ENCODE measurements at regions not wholly inside any gene's neighbourhood (a gene's known extent, or its start where the extent isn't known, plus 50 kb on each side); places are given as distances from the start of the nearest gene placed in this dataset.
"Not testable (repeated sequence)": the region's sequence is repeated elsewhere in the genome, so short reads cannot be mapped to it uniquely, and the experiment has no call there.

DNA sequence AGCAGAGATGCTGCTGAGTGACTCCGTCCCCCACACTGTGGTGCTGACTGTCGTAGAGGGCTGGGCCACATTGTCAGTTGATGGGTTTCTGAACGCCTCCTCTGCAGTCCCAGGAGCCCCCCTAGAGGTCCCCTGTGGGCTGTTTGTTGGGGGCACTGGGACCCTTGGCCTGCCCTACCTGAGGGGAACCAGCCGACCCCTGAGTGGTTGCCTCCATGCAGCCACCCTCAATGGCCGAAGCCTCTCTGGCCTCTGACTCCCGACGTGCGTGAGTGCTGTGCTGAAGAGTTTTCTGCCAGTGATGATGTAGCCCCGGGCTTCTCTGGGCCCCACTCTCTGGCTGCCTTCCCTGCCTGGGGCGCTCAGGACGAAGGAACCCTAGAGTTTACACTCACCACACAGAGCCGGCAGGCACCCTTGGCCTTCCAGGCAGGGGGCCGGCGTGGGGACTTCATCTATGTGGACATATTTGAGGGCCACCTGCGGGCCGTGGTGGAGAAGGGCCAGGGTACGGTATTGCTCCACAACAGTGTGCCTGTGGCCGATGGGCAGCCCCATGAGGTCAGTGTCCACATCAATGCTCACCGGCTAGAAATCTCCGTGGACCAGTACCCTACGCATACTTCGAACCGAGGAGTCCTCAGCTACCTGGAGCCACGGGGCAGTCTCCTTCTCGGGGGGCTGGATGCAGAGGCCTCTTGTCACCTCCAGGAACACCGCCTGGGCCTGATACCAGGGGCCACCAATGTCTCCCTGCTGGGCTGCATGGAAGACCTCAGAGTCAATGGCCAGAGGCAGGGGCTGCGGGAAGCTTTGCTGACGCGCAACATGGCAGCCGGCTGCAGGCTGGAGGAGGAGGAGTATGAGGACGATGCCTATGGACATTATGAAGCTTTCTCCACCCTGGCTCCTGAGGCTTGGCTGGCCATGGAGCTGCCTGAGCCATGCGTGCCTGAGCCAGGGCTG is 181.1 kb downstream of the TBC1D2B start:
- not testable (repeated sequence) for DNase-seq

DNA sequence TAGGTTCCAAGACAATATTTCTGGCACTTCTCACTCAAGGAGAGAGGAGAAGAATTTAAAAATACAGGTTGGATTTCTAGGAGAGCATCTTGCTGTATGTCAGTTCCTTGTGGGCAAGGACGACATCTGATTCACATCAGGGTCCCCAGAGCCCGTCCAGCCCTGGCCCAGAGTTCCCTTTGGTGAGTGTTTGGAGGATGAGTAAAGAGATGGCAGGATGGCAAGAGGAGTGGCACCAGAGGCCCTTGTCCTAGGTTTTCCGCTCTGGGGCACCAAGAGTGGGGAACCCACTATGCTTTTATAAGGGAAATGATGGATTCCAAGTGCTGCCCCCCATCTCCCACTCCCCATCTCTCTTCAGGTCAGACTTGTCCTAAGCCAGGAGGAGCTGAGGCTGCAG is 181.8 kb downstream of the TBC1D2B start:
- no peak for DNase-seq

DNA sequence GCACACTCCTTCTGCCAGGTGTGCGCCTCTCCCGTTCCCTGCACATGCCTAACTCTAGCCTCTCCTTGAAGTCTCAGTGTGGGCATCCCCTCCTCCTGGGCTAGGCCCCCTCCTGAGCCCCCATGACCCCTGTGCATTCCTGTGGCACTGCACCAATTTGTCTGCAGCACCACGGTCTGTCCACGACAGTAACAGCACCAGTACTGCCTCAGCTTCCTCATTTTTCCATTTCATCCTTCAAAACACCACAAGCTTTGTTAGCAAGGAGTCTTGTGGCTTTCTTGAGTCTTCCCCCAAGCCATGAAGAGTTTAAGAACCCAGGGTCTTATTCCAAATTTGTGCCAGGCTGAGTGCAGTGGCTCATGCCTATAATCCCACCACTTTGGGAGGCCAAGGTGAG is 182.4 kb downstream of the TBC1D2B start:
- not testable (repeated sequence) for DNase-seq

DNA sequence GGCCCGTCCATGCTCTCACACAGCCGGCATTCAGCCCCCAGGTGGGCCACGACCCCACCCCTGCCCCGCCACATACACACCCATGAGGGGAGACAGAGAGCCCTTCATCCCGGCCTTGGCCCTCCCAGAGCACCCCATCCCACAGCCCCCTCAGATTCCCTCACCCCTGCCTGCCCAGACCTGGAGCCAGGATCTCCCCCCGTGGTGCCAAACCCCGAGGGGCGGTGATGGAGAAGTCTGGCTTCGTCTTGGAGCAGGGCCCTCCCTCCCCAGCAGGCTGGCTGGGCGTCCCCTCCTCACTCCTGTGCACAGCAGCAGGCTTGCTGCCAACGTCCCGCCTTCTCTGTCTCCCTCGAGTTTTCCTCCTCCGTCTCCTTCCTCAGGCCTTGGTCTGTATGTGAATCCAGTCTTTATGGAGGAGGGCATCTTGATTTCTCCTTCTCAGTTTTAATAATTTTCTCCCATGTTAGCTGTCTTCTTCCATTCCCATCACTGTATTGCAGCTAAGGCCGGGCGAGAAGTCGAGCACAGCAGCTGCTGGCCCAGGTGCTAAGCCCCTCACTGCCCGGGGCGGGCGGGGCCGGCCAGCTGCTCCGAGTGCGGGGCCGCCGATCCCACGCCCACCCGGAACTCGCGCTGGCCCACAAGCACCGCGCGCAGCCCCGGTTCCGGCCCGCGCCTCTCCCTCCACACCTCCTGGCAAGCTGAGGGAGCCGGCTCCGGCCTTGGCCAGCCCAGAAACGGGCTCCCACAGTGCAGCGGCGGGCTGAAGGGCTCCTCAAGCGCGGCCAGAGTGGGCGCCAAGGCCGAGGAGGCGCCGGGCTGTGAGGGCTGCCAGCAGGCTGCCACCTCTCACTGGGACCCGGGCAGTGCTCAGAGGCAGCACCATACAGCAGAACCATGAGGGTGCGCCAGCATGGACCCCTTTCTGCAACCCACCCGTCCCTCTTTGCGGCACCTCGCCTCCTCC is 183.6 kb downstream of the TBC1D2B start:
- not testable (repeated sequence) for DNase-seq

DNA sequence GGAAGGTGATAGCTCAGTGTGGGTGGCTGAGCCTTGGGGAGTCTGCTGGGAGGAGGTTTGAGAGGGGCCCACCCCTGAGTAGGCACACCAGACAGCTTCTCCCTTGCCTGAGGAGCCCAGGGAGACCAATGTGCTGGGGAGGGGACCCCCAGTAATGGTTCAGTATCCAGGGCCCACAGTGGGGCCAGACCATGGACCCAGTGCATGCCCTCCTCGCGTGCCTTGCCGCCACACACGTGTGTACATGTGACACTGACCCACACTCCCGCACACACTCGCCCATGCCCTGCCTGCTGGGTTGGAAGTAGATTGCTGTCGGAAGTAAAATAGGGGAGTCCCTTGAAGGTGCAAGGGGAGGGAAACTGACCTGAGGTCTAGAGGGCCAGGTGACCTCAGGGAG is 184.3 kb downstream of the TBC1D2B start:
- not testable (repeated sequence) for DNase-seq

DNA sequence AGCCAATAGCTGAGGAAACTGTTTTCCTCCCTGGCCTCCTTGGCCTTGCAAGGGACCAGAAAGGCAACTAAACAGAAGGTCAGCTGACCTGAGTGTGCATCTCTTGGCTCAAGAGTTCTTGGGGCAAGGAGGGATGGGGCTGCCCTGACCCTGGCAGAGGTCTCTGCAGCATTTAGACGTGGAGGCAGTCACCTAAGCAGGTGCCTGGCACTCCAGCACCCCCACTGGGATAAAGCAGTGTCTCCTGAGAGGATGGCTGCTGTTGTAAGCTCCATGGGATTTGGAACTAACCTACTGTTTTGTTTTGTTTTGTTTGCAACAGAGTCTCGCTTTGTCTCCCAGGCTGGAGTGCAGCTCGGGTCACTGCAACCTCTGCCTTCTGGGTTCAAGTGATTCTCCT is 185.2 kb downstream of the TBC1D2B start:
- DNase-seq, result no peak

DNA sequence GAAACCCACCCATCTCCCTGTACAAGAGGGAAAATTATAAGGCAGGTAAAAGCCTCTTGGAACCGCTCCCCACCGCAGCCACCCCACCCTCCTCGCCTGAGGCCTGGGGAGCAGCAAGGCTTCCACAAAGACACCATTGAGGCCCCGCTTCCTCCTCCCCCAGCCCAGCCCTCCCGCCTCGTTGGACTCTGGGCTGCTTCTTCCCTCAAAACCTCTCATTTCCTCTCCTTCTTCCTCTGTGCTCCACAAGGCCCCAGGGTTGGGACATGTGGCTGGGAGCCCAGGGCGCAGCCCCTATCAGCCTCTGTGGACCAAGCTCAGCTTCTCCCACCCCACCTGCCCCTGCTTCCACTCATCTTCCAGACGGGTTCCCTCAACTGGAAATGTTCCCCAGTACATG is 185.6 kb downstream of the TBC1D2B start:
- DNase-seq, result not testable (repeated sequence)

DNA sequence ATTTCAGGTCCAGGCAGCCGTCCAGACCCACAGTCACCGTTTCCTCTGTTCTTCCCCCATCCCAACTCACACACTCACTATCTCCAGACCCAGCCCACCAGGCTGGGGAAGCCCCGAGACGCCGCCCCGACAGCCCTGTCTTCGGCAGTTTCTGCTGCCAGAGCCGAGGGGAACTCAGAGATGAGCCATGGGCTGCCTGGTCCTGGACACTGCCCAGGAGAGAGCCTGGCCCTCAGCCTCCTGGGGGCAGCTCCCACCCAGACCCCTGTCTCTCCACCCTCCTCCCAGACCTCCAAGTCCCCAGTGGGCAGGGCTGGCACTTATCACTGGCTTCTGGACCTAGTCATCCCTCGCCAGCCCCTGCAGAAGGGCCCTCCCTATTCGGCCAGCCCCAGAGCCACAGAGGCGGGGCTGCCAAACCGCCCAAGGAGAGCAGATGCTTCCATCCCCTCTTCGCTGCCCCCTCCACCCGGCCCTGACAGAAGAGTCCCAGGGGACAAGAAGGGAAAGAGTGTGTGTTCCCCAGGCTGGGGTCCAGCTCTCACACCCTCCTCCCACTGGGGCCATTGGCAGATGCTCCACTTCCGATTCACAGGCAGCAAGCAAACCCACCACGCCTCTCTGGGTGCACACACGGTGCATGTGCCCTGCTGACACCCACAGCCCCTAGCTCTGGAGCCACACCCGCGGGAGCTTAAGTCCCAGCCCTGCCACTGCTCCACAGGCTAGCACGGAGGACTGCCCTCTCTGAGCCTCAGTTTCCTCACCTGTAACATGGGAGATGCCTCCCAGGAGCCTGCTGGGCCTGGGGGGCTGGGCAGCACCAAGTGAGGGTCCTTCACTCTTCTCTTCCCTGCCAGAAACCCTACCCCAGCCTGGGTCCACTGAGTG is 186.4 kb downstream of the TBC1D2B start:
- DNase-seq, result not testable (repeated sequence)

DNA sequence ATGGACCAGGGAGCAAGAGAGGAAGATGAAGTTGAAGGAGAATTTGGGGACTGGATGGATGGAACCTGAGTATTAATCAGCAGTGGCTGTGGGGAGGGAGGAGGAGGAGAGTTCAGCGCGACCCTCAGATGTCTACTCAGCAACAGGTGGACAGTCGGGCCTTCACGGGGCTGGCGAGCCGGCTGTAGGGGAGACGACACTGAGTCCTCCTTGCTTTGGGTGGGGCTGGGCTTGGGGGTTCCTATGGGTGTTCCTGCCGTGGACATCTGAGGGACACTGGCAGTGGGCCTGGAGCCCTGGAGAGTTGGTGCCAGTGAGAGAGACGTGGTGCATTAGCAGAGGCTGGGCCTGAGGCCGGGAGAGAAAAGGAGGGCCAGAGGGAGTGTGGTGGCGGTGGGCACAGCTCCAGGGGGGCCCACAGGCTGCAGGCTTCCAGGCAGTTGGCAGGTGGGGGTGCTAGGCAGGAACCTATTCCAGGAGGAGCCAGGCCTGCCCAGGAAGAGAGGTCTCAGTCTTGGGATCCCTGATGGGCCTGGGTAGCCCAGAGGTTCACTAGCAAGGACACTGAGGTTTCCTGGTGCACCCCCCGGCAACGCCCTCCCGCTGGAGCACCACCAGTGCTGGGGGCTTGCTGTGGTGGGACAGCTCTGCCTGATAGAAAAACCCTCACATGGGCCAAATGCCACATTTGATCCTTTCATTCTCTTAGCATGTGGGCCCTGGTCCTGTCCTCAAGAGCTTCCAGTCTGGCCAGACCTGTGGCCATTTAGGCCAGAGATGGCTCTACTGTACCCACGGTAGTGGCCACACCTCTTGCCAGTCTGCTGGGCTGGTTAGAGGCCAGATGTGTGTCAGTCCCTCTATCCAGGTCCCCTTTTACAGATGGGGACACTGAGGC is 187.4 kb downstream of the TBC1D2B start:
- DNase-seq, result not testable (repeated sequence)

DNA sequence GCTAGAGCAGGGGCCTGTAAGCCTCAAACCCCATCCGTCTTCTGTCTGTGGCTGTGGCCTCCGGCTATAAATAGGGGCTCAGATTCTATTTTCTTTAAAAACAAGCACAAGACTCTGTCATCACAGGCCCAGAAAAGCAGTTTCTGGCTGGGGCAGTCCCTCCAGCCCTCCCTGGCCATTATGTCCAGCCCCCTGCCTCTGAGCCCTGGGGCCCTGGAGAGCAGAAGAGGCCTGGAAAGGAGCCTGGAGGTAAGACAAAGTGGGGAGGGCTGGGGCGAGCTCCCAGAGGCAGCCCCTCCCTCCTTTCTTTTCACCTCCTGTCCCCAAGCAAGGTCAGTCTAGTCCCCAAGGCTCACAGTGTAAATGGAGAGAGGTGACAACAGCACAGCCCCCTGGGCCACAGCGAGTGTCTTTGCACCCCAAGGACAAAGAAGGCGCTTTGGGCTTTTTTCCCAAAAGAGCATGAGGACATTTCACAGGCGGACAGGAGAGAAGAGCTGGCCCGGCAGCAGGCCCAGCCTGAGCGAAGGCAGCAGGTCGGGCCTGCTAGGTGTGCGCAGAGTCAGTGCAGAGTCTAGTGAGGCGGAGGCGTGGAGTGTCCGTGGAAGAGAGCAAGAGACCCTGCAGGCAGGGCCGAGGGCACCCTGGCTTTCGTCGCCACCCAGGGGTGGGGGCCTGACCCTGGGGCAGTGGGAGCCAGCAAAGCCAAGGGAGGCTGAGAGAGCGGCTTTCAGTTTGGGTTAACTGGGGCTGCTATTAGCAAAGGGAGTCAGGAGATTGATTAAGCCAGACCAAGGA is 188.3 kb downstream of the TBC1D2B start:
- no peak for DNase-seq

DNA sequence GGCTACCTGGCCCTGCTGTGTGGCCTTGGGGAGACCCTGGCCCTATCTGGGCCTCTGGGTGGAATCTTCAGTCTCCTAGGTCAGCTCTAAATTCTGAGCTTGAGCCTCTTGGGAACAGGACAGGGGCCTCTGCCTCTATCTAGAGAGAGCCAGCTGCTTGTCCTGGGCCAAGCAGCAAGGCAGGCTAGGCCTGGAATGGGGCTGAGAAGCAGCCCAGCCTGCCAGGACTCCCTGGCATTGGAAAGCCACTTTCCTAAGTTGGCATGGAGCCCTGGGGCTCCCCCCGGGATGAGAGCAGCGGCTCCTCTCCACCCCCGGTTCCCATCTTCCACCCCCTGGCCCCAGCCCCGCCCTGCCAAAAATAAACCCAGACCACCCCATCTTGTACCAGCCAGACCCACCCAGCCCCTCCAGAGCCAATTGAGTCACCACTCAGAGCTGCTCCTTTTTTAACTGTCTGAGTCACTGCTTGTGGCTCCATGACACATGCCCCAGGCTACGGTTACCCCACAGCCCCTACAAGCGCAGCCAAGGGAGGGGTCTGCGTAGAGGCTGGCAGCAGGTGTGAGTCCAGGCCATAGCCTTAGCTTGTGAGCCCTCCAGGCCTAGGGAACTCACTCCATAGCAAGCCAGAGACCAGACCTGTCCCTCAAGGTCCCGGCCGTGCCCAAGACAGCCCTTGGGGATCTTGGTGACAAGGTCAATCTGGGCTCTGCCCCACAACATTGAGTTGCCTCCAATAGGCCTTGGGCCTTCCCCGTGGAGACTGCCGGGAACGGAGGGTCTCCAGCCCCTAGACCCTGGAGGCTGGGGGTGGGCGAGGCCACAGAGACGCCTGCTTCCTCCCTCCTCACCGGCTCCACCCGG is 189.7 kb downstream of the TBC1D2B start:
- DNase-seq, result not testable (repeated sequence)

DNA sequence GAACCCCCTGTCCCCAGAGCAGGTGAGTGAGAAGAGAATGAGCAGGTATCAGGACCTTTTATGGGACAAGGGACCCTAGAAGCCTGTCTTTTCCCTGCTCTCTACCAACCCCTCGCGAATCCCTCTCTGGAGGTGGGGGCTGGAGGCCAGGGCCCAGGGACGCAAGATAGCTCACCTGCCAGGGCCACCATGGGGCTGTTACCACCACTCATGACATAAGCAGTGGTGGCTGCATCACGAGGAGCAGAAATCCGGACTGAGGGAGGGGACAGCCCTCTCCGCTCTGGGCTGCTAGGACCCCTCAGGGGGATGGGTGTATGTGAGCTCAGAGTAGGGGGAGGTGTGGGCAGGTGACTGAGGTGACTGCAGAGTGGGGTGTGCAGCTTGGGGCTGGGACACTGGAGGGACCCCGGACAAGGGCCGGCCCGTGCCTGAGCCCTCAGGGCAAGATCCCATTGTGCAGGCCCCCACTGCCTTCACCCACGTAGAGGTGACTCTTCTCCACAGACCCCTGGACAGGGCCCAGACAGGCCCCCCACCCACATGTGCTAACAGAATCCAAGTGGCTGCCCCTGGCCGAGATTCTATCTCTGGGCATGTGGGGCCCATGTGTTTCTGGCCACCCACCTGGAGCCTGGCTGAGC is 190.6 kb downstream of the TBC1D2B start:
- DNase-seq, result no peak

DNA sequence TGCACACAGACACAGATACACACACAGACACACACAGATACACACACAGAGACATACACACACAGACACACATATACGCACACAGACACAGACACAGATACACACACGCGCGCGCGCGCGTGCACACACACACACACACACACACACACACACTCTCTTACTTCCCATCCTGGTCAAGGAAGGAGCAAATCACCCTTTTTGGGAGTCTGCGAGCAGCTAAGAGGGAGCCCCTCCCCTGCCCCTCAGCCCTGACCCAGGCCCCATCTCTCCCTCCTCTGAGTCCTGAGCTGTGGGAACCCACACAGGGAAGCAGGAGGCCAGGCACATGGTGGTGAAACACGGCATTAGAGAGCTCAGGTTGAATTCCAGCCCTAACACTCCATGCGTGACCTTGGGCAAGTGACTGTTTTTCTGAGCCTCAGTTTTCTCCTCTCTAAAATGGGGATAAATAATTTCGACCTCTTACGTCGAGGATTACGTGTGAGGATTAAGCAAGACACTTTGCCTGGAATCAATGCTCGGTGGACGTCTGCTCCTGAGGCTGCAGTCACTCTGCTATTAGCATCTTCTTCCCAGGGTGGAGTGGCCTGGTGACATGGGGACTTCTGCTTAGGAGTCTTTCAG is 191.5 kb downstream of the TBC1D2B start:
- not testable (repeated sequence) for DNase-seq

DNA sequence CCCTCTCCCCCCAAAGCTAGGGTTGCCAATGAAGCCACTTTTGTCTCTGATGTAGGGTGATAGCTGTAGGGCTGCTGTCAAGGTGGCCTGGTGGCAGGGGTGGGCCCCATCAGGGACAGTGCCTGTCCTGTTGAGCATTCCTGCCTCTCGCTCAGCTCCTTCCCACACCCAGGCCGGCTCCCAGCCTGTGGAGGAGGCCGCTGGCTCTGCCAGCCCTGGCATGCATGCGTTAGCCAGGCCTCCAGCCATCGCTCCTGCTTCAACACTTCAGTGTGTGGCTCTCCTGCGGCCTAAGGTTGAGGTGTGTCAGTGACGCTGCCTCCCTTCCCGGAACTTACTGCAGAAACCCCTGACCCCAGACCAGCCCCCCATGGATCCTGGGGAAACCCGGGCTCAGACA is 194.5 kb downstream of the TBC1D2B start:
- DNase-seq, result not testable (repeated sequence)

DNA sequence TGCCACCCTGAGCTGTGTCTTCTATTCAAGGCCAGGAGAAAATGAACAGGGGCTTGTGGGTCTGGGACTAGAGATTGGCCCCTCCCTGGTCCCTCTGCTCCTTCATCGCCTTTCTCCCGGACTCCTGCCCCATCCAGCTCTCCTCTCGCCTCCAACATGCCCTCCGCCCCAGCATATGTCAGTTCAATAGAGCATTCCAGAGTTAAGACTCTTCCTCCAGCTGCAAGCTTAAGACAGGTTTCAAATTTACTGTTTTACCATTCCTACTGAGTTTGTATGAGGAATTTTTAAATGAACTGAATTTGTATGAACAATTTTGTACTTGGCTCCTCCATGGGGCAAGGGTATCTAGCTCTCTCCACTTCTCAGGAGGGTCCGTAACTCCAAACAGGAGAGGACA is 195.6 kb downstream of the TBC1D2B start:
- no peak for DNase-seq

DNA sequence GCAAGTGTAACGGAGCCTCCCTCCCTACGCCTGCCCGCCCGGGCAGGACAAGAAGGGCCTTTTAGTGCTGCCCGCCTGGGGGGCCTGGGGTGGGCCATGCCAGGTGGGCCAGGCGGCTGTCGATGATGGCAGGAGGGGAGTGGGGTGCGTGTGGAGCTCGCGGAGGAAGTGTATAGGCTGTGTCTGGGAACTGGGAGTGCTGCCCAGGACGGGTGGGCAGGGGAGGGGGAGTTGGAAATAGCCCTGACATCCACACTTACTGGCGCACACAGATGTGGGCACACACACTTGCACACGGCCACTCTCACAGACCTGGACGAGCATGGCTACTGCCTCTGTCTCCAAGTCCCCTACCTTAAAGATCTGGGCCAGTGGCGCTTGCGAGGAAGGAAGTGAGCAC is 196.0 kb downstream of the TBC1D2B start:
- DNase-seq, result not testable (repeated sequence)

DNA sequence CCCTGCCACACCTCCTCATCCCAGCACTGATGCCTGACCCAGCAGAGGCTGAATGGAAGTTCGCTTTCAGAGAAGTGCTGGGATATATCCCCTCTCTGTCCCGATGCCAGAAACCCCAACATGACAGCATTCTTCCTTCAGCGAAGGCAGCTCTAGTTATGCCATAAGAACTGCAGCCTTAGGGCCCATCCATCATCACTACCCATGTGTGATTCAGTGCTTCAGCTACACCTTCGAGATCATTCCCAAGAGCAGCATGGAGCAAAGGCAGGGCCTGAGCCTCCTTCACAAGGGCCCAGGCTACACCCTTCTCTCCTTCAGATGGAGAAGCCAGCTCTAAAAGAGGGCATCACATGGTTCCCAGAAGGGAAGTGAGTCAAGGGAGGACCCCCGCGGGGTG is 198.0 kb downstream of the TBC1D2B start:
- DNase-seq, result not testable (repeated sequence)

Measured in left kidney (tissue), 1 donor.